Epithelial cell of esophagus (primary cell): ENCODE measurements at regions not wholly inside any gene's neighbourhood (a gene's known extent, or its start where the extent isn't known, plus 50 kb on each side); places are given as distances from the start of the nearest gene placed in this dataset.
A peak's percentile ranks its signal among the peaks of the same experiment; 100 is the strongest.

Experiments used
- DNase-seq: peaks from one replicate; pipeline ENCODE4 v3.0.0; 2010; ENCODE audit warnings: low read depth
- H3K4me3 ChIP-seq: 2 replicates; pipeline ENCODE4 v1.5.1; 2011; ENCODE audit warnings: mild to moderate bottlenecking, low read length, control low read depth
- TF ChIP-seq, protein P1 (sequence below): IDR thresholded peaks from 2 replicates; pipeline ENCODE4 v1.5.1; 2011; ENCODE audit warnings: low read depth, mild to moderate bottlenecking, low read length, control low read depth, inconsistent platforms; ENCODE audit not compliant: insufficient read depth; ENCODE audit errors: missing control alignments

DNA sequence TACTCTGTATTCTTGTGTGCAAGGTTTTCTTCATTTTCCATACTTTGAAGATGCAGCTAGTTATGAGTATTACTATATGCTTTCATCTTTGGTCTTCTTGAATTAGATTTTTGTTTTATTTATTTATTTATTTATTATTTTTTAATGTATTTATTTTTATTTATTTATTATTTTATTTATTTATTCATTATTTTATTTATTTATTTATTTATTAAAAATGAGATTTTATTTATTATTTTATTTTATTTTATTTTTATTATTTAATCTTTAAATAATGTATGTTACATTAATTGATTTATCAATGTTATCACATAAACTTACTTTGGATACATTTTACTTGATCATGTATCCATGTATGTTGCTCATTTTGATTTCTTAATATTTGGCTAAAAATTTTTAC lies 132.3 kb upstream of the GALNT13 start:
- no peak overlapping the region for H3K4me3 ChIP-seq
- TF ChIP-seq, protein P1, sequence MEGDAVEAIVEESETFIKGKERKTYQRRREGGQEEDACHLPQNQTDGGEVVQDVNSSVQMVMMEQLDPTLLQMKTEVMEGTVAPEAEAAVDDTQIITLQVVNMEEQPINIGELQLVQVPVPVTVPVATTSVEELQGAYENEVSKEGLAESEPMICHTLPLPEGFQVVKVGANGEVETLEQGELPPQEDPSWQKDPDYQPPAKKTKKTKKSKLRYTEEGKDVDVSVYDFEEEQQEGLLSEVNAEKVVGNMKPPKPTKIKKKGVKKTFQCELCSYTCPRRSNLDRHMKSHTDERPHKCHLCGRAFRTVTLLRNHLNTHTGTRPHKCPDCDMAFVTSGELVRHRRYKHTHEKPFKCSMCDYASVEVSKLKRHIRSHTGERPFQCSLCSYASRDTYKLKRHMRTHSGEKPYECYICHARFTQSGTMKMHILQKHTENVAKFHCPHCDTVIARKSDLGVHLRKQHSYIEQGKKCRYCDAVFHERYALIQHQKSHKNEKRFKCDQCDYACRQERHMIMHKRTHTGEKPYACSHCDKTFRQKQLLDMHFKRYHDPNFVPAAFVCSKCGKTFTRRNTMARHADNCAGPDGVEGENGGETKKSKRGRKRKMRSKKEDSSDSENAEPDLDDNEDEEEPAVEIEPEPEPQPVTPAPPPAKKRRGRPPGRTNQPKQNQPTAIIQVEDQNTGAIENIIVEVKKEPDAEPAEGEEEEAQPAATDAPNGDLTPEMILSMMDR = no peak
- no peak for DNase-seq

DNA sequence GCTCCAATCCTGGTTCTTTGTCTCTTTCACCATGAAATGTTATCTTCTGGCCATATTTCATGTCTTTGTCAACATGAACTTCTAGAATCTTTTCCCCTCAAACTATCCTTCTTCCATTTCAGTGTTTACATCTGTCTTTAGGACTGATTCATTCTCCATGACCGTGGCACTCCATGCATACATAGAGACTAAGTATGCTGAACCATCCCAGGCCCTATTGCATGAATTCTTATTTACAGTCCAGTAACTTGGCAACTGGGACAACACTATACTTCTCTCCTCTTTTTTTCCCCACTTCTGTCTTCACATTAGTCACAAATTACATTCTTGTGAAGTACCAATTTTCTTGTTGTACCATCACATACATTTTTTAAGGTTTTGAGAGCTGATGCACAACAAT lies 109.8 kb upstream of the GALNT13 start:
- H3K4me3 ChIP-seq = no peak overlapping the region
- DNase-seq = no peak
- TF ChIP-seq, protein P1 = no peak

DNA sequence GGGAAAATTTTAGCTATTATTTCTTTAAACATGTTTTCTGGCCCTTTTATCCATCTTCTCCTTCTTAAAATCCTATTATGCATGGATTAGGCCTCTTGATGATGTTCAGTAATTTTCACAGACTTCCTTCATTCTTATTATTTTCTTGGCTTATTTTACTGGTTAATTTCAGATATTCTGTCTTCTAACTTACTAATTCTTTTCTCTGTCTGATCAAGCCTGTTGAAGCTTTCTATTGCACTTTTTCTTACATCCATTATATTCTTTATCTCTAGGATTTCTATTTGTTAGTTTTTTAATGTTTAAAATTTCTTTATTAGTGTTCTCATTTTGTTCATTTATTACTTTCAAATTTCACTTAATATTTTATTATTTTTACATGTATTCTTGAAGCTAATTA lies 105.3 kb upstream of the GALNT13 start:
- no peak overlapping the region for H3K4me3 ChIP-seq
- TF ChIP-seq, protein P1 = no peak
- no peak for DNase-seq

DNA sequence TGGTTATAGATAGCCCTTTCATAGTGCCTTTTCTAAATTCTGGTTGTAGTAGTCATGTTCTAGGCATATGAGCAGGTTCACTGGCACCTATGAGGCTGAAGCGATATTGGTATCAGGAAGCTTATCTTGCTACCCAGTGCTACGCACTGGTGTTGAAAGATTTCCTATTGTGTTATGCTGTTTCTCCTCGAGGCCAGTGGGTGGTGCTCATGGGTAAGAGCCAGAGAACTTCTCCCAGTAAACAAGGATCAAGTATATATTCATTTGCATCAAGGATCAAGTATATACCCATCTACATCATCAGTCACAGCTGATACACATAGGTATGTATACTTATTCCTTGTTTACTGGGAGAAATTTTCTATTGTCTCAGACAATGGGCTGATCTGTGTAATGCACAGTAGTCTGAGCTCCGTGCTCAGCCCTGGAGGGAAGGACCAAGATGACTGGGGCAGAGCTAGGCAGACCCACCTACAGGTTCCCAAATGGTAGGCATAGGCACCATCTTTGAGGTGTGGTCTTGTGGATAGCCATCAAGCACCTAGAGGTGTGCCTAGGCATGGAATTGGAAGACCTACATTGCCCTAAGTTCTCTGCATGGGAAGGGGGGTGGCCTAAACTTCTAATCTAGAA lies 101.2 kb upstream of the GALNT13 start:
- H3K4me3 ChIP-seq = no peak overlapping the region
- TF ChIP-seq, protein P1 = peak; percentile 14
- peak; percentile 14 for DNase-seq

DNA sequence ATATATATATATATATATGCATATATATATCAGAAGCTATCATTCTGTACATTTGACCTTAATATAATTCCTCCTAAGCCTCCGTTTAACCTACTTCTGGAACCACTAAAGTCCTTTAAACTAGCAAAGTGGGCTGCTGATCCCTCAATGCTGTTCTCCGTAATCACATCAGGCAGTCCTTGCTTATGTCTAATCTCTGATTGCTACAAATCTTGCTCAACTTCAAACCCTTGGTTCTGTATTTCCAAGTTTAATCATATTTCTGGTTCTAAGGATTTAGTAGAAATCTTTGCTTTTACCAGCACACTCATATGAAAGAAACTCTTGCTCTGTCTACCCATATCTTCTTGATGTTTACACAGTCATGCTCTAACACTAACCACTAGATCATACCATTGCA lies 91.5 kb upstream of the GALNT13 start:
- no peak for DNase-seq
- no peak overlapping the region for H3K4me3 ChIP-seq
- TF ChIP-seq, protein P1 = no peak

DNA sequence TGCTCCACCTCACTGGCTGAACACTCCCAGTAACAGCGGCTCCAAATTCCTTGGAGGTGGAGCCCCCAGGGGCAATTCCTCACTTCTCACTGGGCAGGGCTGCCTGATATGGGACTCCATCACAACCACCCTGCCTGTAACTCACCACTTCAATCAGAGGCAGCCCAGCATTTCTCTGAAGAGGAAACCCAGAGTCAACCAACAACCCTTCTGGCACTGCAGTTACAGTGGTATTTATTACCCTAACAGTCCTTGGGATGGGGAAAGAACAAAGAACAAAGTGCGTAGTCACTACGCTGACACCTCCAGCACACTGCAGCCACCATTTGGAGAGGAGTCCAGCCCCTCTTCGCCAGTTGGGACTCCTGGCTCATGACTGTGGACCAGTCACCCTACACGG lies 85.7 kb upstream of the GALNT13 start:
- no peak overlapping the region for H3K4me3 ChIP-seq
- TF ChIP-seq, protein P1 = no peak
- DNase-seq = no peak

DNA sequence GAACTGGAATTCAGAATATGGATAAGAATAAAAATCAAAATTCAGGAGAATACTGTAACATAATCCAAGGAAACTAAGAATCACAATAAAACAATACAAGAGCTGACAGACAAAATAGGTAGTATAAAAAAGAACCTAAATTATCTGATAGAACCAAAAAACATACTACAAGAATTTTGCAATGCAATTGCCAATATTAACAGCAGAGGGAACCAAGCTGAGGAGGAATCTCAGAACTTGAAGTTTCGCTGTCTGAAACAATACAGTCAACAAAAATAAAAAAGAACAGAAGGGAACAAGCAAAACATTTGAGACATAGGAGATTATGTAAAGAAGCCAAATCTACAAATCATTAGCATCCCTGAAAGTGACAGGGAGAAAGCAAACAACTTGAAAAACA lies 84.1 kb upstream of the GALNT13 start:
- TF ChIP-seq, protein P1 = no peak

More for the DNA sequence above, 84.1 kb upstream of the GALNT13 start:
- H3K4me3 ChIP-seq = no peak overlapping the region
- DNase-seq = no peak
